CD8-positive, alpha-beta memory T cell (primary cell): ENCODE measurements at regions not wholly inside any gene's neighbourhood (a gene's known extent, or its start where the extent isn't known, plus 50 kb on each side); places are given as distances from the start of the nearest gene placed in this dataset.
"Not testable (repeated sequence)": the region's sequence is repeated elsewhere in the genome, so short reads cannot be mapped to it uniquely, and the experiment has no call there.

Source experiments
- CTCF ChIA-PET: fragments of 350-600 bp; sonication (Branson Sonifier 250); formaldehyde crosslinking; loops from one replicate; lab custom pipeline; 2021; ENCODE audit warnings: antibody characterized with exemption; lab: Charles Lee
- POLR2A ChIA-PET: fragments of 350-600 bp; sonication (Branson Sonifier 250); formaldehyde crosslinking; loops from one replicate; lab custom pipeline; 2021; ENCODE audit warnings: antibody characterized with exemption; lab: Charles Lee
- DNase-seq, 5 donors: peaks; one replicate each; pipeline versions ENCODE4 v3.0.0 to v3.0.0-alpha.2; 2020 to 2022; ENCODE audit warnings: mixed read lengths in 1 of 5
- H3K27ac ChIP-seq: one replicate; pipeline ENCODE4 v1.7.0; 2013; ENCODE audit warnings: low read depth, mild to moderate bottlenecking, low read length, moderate library complexity
- H3K27me3 ChIP-seq: 2 replicates; pipeline ENCODE4 v1.7.0; 2013; ENCODE audit warnings: low read length, mild to moderate bottlenecking; ENCODE audit not compliant: insufficient read depth, poor library complexity, severe bottlenecking
- H3K36me3 ChIP-seq: 2 replicates; pipeline ENCODE4 v1.7.0; 2013; ENCODE audit warnings: mild to moderate bottlenecking, low read length, moderate library complexity; ENCODE audit not compliant: insufficient read depth
- H3K4me1 ChIP-seq: 2 replicates; pipeline ENCODE4 v1.7.0; 2013; ENCODE audit warnings: mild to moderate bottlenecking, low read length, moderate library complexity; ENCODE audit not compliant: insufficient read depth
- H3K4me3 ChIP-seq: 2 replicates; pipeline ENCODE4 v1.7.0; 2013; ENCODE audit warnings: mild to moderate bottlenecking, low read length
- H3K9me3 ChIP-seq: 2 replicates; pipeline ENCODE4 v1.7.0; 2013; ENCODE audit warnings: mild to moderate bottlenecking, low read length
- H3K27ac Mint-ChIP-seq, 8 donors: one replicate each; pipeline ENCODE4 v1.8.0; 2020 to 2021; ENCODE audit warnings: mixed read lengths in 8 of 8, mild to moderate bottlenecking in 6 of 8, inconsistent platforms in 3 of 8, moderate library complexity in 3 of 8
- H3K27me3 Mint-ChIP-seq, 2 donors: one replicate each; pipeline ENCODE4 v1.8.0; 2020 to 2021; ENCODE audit warnings: mixed read lengths in 2 of 2, mild to moderate bottlenecking in 1 of 2, moderate library complexity in 1 of 2
- H3K36me3 Mint-ChIP-seq, 3 donors: one replicate each; pipeline ENCODE4 v1.8.0; 2020 to 2021; ENCODE audit warnings: mixed read lengths in 3 of 3, inconsistent platforms in 1 of 3, mild to moderate bottlenecking in 1 of 3
- H3K4me1 Mint-ChIP-seq, 3 donors: one replicate each; pipeline ENCODE4 v1.8.0; 2020 to 2021; ENCODE audit warnings: mixed read lengths in 3 of 3, inconsistent platforms in 1 of 3, mild to moderate bottlenecking in 1 of 3
- H3K4me3 Mint-ChIP-seq, 7 donors: one replicate each; pipeline ENCODE4 v1.8.0; 2020 to 2021; ENCODE audit warnings: mixed read lengths in 7 of 7, mild to moderate bottlenecking in 6 of 7, moderate library complexity in 4 of 7, inconsistent platforms in 2 of 7
- H3K9me3 Mint-ChIP-seq, 5 donors: one replicate each; pipeline ENCODE4 v1.8.0; 2020 to 2022; ENCODE audit warnings: mixed read lengths in 5 of 5, mild to moderate bottlenecking in 3 of 5, moderate library complexity in 2 of 5, inconsistent platforms in 1 of 5

- H3K36me3 Mint-ChIP-seq: no peaks in the 10 kb centered on the region
- POLR2A ChIA-PET: no interaction called here
Observed at GRCh38 chrX:36856849-36857248, 151.3 kb upstream of the FAM47C start.

GRCh38 chrX:36859231-36859630, 148.9 kb upstream of the FAM47C start:
- Histone ChIP-seq H3K4me1 (no peaks in the 10 kb centered on the region), H3K36me3 (no peaks in the 10 kb centered on the region), H3K27ac (no peak overlapping the region), H3K9me3 (no peaks in the 10 kb centered on the region), H3K27me3 (no peaks in the 10 kb centered on the region), H3K4me3 (no peak overlapping the region)
- H3K4me3 Mint-ChIP-seq: no peak overlapping the region
- DNase-seq: no peak
- CTCF ChIA-PET: no interaction called here
- no peak overlapping the region for H3K27ac Mint-ChIP-seq
- no peaks in the 10 kb centered on the region for H3K9me3 Mint-ChIP-seq
- no peaks in the 10 kb centered on the region for H3K36me3 Mint-ChIP-seq
- no peaks in the 10 kb centered on the region for H3K27me3 Mint-ChIP-seq
- POLR2A ChIA-PET: no interaction called here
- H3K4me1 Mint-ChIP-seq: no peaks in the 10 kb centered on the region

More at GRCh38 chrX:36856849-36857248, 151.3 kb upstream of the FAM47C start:
- Mint-ChIP-seq H3K4me1 (no peaks in the 10 kb centered on the region), H3K27me3 (peaks cover 0 to 3% of the 10 kb centered on the region in 2 donors), H3K27ac (no peak overlapping the region), H3K9me3 (no peaks in the 10 kb centered on the region), H3K4me3 (no peak overlapping the region)
- DNase-seq: no peak
- no peaks in the 10 kb centered on the region for H3K36me3 ChIP-seq
- no peaks in the 10 kb centered on the region for H3K9me3 ChIP-seq
- H3K27ac ChIP-seq: no peak overlapping the region
- no peaks in the 10 kb centered on the region for H3K27me3 ChIP-seq
- CTCF ChIA-PET: no interaction called here
- no peaks in the 10 kb centered on the region for H3K4me1 ChIP-seq
- no peak overlapping the region for H3K4me3 ChIP-seq

GRCh38 chrX:36861601-36862000, 146.6 kb upstream of the FAM47C start:
- H3K4me1 ChIP-seq: no peaks in the 10 kb centered on the region
- H3K27me3 ChIP-seq: no peaks in the 10 kb centered on the region
- ChIA-PET CTCF (no interaction called here), POLR2A (no interaction called here)
- H3K27ac Mint-ChIP-seq: no peak overlapping the region
- H3K9me3 ChIP-seq: no peaks in the 10 kb centered on the region
- no peaks in the 10 kb centered on the region for H3K36me3 ChIP-seq
- no peaks in the 10 kb centered on the region for H3K9me3 Mint-ChIP-seq
- no peak overlapping the region for H3K4me3 ChIP-seq
- no peaks in the 10 kb centered on the region for H3K36me3 Mint-ChIP-seq
- H3K4me1 Mint-ChIP-seq: no peaks in the 10 kb centered on the region
- H3K27me3 Mint-ChIP-seq: no peaks in the 10 kb centered on the region
- H3K27ac ChIP-seq: no peak overlapping the region
- DNase-seq: no peak
- H3K4me3 Mint-ChIP-seq: no peak overlapping the region

- no peak for DNase-seq
- no peaks in the 10 kb centered on the region for H3K9me3 Mint-ChIP-seq
- Histone ChIP-seq H3K36me3 (no peaks in the 10 kb centered on the region), H3K27me3 (no peaks in the 10 kb centered on the region), H3K4me3 (no peak overlapping the region), H3K9me3 (no peaks in the 10 kb centered on the region), H3K27ac (no peak overlapping the region), H3K4me1 (no peaks in the 10 kb centered on the region)
- no peak overlapping the region for H3K27ac Mint-ChIP-seq
- no peak overlapping the region for H3K4me3 Mint-ChIP-seq
- ChIA-PET CTCF (no interaction called here), POLR2A (no interaction called here)
- H3K27me3 Mint-ChIP-seq: peaks cover 0 to 3% of the 10 kb centered on the region in 2 donors
- H3K36me3 Mint-ChIP-seq: no peaks in the 10 kb centered on the region
- no peaks in the 10 kb centered on the region for H3K4me1 Mint-ChIP-seq
Observed at GRCh38 chrX:36867143-36867542, 141.0 kb upstream of the FAM47C start.

- no peaks in the 10 kb centered on the region for H3K4me1 ChIP-seq
- no peaks in the 10 kb centered on the region for H3K9me3 ChIP-seq
- CTCF ChIA-PET: no interaction called here
- Mint-ChIP-seq H3K4me1 (no peaks in the 10 kb centered on the region), H3K9me3 (no peaks in the 10 kb centered on the region), H3K4me3 (no peak overlapping the region), H3K27ac (no peak overlapping the region), H3K27me3 (peaks cover 0 to 3% of the 10 kb centered on the region in 2 donors), H3K36me3 (no peaks in the 10 kb centered on the region)
- no peak for DNase-seq
- POLR2A ChIA-PET: no interaction called here
- no peaks in the 10 kb centered on the region for H3K36me3 ChIP-seq
- H3K4me3 ChIP-seq: no peak overlapping the region
- no peak overlapping the region for H3K27ac ChIP-seq
- H3K27me3 ChIP-seq: no peaks in the 10 kb centered on the region
Observed at GRCh38 chrX:36868592-36868991, 139.6 kb upstream of the FAM47C start.

GRCh38 chrX:36869457-36869856, 138.7 kb upstream of the FAM47C start:
- no peaks in the 10 kb centered on the region for H3K9me3 Mint-ChIP-seq
- H3K27ac ChIP-seq: no peak overlapping the region
- H3K4me1 ChIP-seq: no peaks in the 10 kb centered on the region
- no peaks in the 10 kb centered on the region for H3K36me3 ChIP-seq
- no peak overlapping the region for H3K27ac Mint-ChIP-seq
- H3K36me3 Mint-ChIP-seq: no peaks in the 10 kb centered on the region
- no peaks in the 10 kb centered on the region for H3K9me3 ChIP-seq
- H3K4me3 Mint-ChIP-seq: no peak overlapping the region
- no peaks in the 10 kb centered on the region for H3K27me3 ChIP-seq
- CTCF ChIA-PET: no interaction called here
- no peaks in the 10 kb centered on the region for H3K4me1 Mint-ChIP-seq
- H3K4me3 ChIP-seq: no peak overlapping the region
- H3K27me3 Mint-ChIP-seq: peaks cover 0 to 3% of the 10 kb centered on the region in 2 donors
- POLR2A ChIA-PET: no interaction called here
- no peak for DNase-seq

GRCh38 chrX:36897690-36898089, 110.5 kb upstream of the FAM47C start:
- H3K36me3 Mint-ChIP-seq: no peaks in the 10 kb centered on the region
- ChIA-PET POLR2A (no interaction called here), CTCF (no interaction called here)
- H3K27me3 Mint-ChIP-seq: peaks cover 0 to 5% of the 10 kb centered on the region in 2 donors
- H3K4me1 ChIP-seq: no peaks in the 10 kb centered on the region
- H3K9me3 ChIP-seq: no peaks in the 10 kb centered on the region
- no peaks in the 10 kb centered on the region for H3K4me1 Mint-ChIP-seq
- H3K27me3 ChIP-seq: no peaks in the 10 kb centered on the region
- H3K4me3 ChIP-seq: no peak overlapping the region
- H3K9me3 Mint-ChIP-seq: peaks cover 0 to 1% (median 0%) of the 10 kb centered on the region in 5 donors
- no peak for DNase-seq
- no peak overlapping the region for H3K27ac ChIP-seq
- no peak overlapping the region for H3K4me3 Mint-ChIP-seq
- H3K27ac Mint-ChIP-seq: no peak overlapping the region
- no peaks in the 10 kb centered on the region for H3K36me3 ChIP-seq

GRCh38 chrX:36898301-36898700, 109.9 kb upstream of the FAM47C start:
- Histone ChIP-seq H3K27me3 (no peaks in the 10 kb centered on the region), H3K4me1 (no peaks in the 10 kb centered on the region), H3K36me3 (no peaks in the 10 kb centered on the region), H3K27ac (no peak overlapping the region), H3K9me3 (no peaks in the 10 kb centered on the region), H3K4me3 (no peak overlapping the region)
- Mint-ChIP-seq H3K9me3 (peaks cover 0 to 1% (median 0%) of the 10 kb centered on the region in 5 donors), H3K36me3 (no peaks in the 10 kb centered on the region), H3K27me3 (peaks cover 0 to 5% of the 10 kb centered on the region in 2 donors), H3K4me1 (no peaks in the 10 kb centered on the region), H3K27ac (no peak overlapping the region), H3K4me3 (no peak overlapping the region)
- DNase-seq: no peak
- POLR2A ChIA-PET: no interaction called here
- CTCF ChIA-PET: no interaction called here

GRCh38 chrX:36904561-36904960, 103.6 kb upstream of the FAM47C start:
- H3K9me3 ChIP-seq, POLR2A ChIA-PET, H3K36me3 Mint-ChIP-seq, H3K27ac Mint-ChIP-seq, DNase-seq, H3K4me1 Mint-ChIP-seq, H3K27ac ChIP-seq, H3K27me3 ChIP-seq, H3K27me3 Mint-ChIP-seq, H3K4me3 ChIP-seq, H3K9me3 Mint-ChIP-seq, CTCF ChIA-PET, H3K4me3 Mint-ChIP-seq, H3K4me1 ChIP-seq, H3K36me3 ChIP-seq: not testable (repeated sequence)
